H9 (cell line): ENCODE measurements at regions not wholly inside any gene's neighbourhood (a gene's known extent, or its start where the extent isn't known, plus 50 kb on each side); places are given as distances from the start of the nearest gene placed in this dataset.

ENCODE experiments used
- DNase-seq: peaks from one replicate; pipeline ENCODE4 v3.0.0-alpha.2; 2017
- H2AFZ ChIP-seq: one replicate; pipeline ENCODE4 v1.6.1; 2013; ENCODE audit warnings: mild to moderate bottlenecking, low read length, control low read depth, moderate library complexity
- H2AK5ac ChIP-seq: 2 replicates; pipeline ENCODE4 v1.6.1; 2013; ENCODE audit warnings: low read length, control low read depth, mixed read lengths; ENCODE audit not compliant: insufficient read length
- H2BK120ac ChIP-seq: one replicate; pipeline ENCODE4 v1.6.1; 2013; ENCODE audit warnings: low read depth, mild to moderate bottlenecking, low read length, control low read depth, inconsistent platforms; ENCODE audit not compliant: poor library complexity, severe bottlenecking
- H2BK12ac ChIP-seq: 2 replicates; pipeline ENCODE4 v1.6.1; 2013; ENCODE audit warnings: low read length, control low read depth, mixed read lengths, low read depth; ENCODE audit not compliant: insufficient read length
- H2BK15ac ChIP-seq: 2 replicates; pipeline ENCODE4 v1.6.1; 2013; ENCODE audit warnings: low read depth, low read length, control low read depth
- H2BK20ac ChIP-seq: one replicate; pipeline ENCODE4 v1.6.1; 2013; ENCODE audit warnings: low read depth, mild to moderate bottlenecking, low read length, control low read depth, inconsistent platforms; ENCODE audit not compliant: poor library complexity, severe bottlenecking
- H2BK5ac ChIP-seq: 2 replicates; pipeline ENCODE4 v1.6.1; 2013; ENCODE audit warnings: low read length, control low read depth, mixed read lengths; ENCODE audit not compliant: insufficient read length
- H3K14ac ChIP-seq: 2 replicates; pipeline ENCODE4 v1.6.1; 2013; ENCODE audit warnings: low read length, control low read depth; ENCODE audit not compliant: insufficient read depth
- H3K18ac ChIP-seq: 2 replicates; pipeline ENCODE4 v1.6.1; 2013; ENCODE audit warnings: low read depth, mild to moderate bottlenecking, mixed read lengths, low read length, control low read depth; ENCODE audit not compliant: insufficient read length
- H3K23ac ChIP-seq: 2 replicates; pipeline ENCODE4 v1.6.1; 2013; ENCODE audit warnings: low read length, control low read depth, mixed read lengths, low read depth; ENCODE audit not compliant: insufficient read length
- H3K23me2 ChIP-seq: 2 replicates; pipeline ENCODE4 v1.6.1; 2013; ENCODE audit warnings: low read depth, mild to moderate bottlenecking, mixed read lengths, low read length, control low read depth; ENCODE audit not compliant: insufficient read length, poor library complexity, severe bottlenecking
- H3K27ac ChIP-seq: 2 replicates; pipeline ENCODE4 v1.5.1; 2013; ENCODE audit warnings: low read length, control low read depth, mixed read lengths, low read depth; ENCODE audit not compliant: insufficient read length
- H3K27me3 ChIP-seq: 2 replicates; pipeline ENCODE4 v1.6.1; 2013; ENCODE audit warnings: low read length, control low read depth, inconsistent platforms; ENCODE audit not compliant: insufficient read depth
- H3K4ac ChIP-seq: 2 replicates; pipeline ENCODE4 v1.6.1; 2013; ENCODE audit warnings: low read depth, mild to moderate bottlenecking, control low read depth, inconsistent platforms, low read length, moderate library complexity
- H3K4me1 ChIP-seq: 2 replicates; pipeline ENCODE4 v1.6.1; 2013; ENCODE audit warnings: low read length, control low read depth, inconsistent platforms; ENCODE audit not compliant: insufficient read depth
- H3K4me2 ChIP-seq: 2 replicates; pipeline ENCODE4 v1.6.1; 2013; ENCODE audit warnings: low read length, control low read depth, mixed read lengths; ENCODE audit not compliant: insufficient read length, insufficient read depth
- H3K56ac ChIP-seq: 2 replicates; pipeline ENCODE4 v1.6.1; 2013; ENCODE audit warnings: low read depth, mild to moderate bottlenecking, mixed read lengths, low read length, control low read depth; ENCODE audit not compliant: insufficient read length
- H3K79me1 ChIP-seq: 2 replicates; pipeline ENCODE4 v1.6.1; 2013; ENCODE audit warnings: low read depth, mild to moderate bottlenecking, moderate library complexity, low read length, control low read depth, inconsistent platforms; ENCODE audit not compliant: insufficient read depth, poor library complexity, severe bottlenecking
- H3K79me2 ChIP-seq: 2 replicates; pipeline ENCODE4 v1.6.1; 2013; ENCODE audit warnings: low read length, control low read depth, inconsistent platforms; ENCODE audit not compliant: insufficient read depth
- H3K9ac ChIP-seq: 2 replicates; pipeline ENCODE4 v1.6.1; 2013; ENCODE audit warnings: low read length, control low read depth, mixed read lengths; ENCODE audit not compliant: insufficient read length; ENCODE audit errors: extremely low read depth
- H3K9me3 ChIP-seq: one replicate; pipeline ENCODE4 v1.6.1; 2013; ENCODE audit warnings: low read depth, low read length, inconsistent platforms; ENCODE audit not compliant: control insufficient read depth
- H3T11ph ChIP-seq: one replicate; pipeline ENCODE4 v1.6.1; 2013; ENCODE audit warnings: mild to moderate bottlenecking, low read length, control low read depth, inconsistent platforms
- H4K20me1 ChIP-seq: one replicate; pipeline ENCODE4 v1.6.1; 2013; ENCODE audit not compliant: control insufficient read depth, insufficient read length, insufficient read depth
- H4K5ac ChIP-seq: 2 replicates; pipeline ENCODE4 v1.6.1; 2013; ENCODE audit warnings: low read depth, mild to moderate bottlenecking, mixed read lengths, low read length, control low read depth; ENCODE audit not compliant: insufficient read length
- H4K8ac ChIP-seq: replicated peaks from 2 replicates; pipeline ENCODE4 v1.6.1; 2013; ENCODE audit warnings: low read length, control low read depth, mixed read lengths, low read depth; ENCODE audit not compliant: insufficient read length
- H4K91ac ChIP-seq: 2 replicates; pipeline ENCODE4 v1.6.1; 2013; ENCODE audit warnings: low read depth, mild to moderate bottlenecking, moderate library complexity, mixed read lengths, low read length, control low read depth; ENCODE audit not compliant: insufficient read length
- H3K27ac Mint-ChIP-seq, 3 experiments: 2 replicates in 2 of 3; 3 replicates in 1 of 3; pipeline ENCODE4 v1.8.0; 2020 to 2021; ENCODE audit warnings: mixed read lengths in 3 of 3, mild to moderate bottlenecking in 1 of 3, moderate library complexity in 1 of 3
- H3K27me3 Mint-ChIP-seq: 2 replicates; pipeline ENCODE4 v1.8.0; 2021; ENCODE audit warnings: low read depth, mild to moderate bottlenecking, moderate library complexity, mixed read lengths
- H3K36me3 Mint-ChIP-seq, 3 experiments: 2 replicates in 2 of 3; 3 replicates in 1 of 3; pipeline ENCODE4 v1.8.0; 2020 to 2021; ENCODE audit warnings: low read depth in 3 of 3, mixed read lengths in 3 of 3; ENCODE audit not compliant: insufficient read depth in 1 of 3
- H3K4me1 Mint-ChIP-seq, 2 experiments: 2 replicates each; pipeline ENCODE4 v1.8.0; 2020; ENCODE audit warnings: mixed read lengths in 2 of 2
- H3K4me3 Mint-ChIP-seq, 2 experiments: 2 replicates in 1 of 2; 3 replicates in 1 of 2; pipeline ENCODE4 v1.8.0; 2020 to 2021; ENCODE audit warnings: mild to moderate bottlenecking in 2 of 2, mixed read lengths in 2 of 2, moderate library complexity in 1 of 2
- H3K9me3 Mint-ChIP-seq, 2 experiments: 2 replicates in 1 of 2; 3 replicates in 1 of 2; pipeline ENCODE4 v1.8.0; 2020; ENCODE audit warnings: mild to moderate bottlenecking in 2 of 2, mixed read lengths in 2 of 2, moderate library complexity in 1 of 2
- CTCF ChIP-seq: fragments of 200-600 bp; sonication (generic); conservative IDR thresholded peaks from 3 replicates; pipeline ENCODE4 v1.8.0; 2021; ENCODE audit warnings: antibody characterized with exemption, mild to moderate bottlenecking
- WGBS: extraction: QIAGEN DNeasy Blood & Tissue Kit; methylation state at CpG from one replicate; pipeline ENCODE4 v1.1.7; 2013; ENCODE audit warnings: missing lambda C conversion rate, low lambda C conversion rate, mixed read lengths; ENCODE audit not compliant: insufficient read length; ENCODE audit errors: extremely low coverage; 5-methylcytosine and 5-hydroxymethylcytosine counted together

DNA sequence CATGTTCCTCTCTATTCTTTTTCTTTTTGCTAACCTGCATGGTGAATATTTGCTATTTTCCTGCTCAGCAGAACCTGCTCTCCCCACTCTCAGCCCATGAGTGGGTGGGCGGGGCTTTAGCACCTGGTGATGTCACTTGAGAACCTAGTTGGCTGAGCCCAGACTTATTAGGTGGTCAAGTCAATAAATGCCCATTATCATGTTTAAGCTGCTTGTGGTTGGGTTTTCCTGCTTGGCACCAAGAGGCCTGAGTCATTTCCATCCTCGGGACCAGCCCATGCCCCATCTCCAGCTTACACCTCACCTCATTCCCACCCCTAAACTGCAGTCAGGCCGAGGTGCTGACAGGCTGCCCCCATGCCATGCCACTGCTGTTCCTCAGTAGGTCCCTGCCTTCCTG, 226.6 kb downstream of the ANKRD30B start:
- Histone ChIP-seq H3K27me3 (no peaks in the 10 kb centered on the region), H3K23ac (no peak overlapping the region), H3K27ac (no peak overlapping the region), H3K9me3 (peaks cover 93% of the 10 kb centered on the region), H2BK15ac (no peak overlapping the region), H4K8ac (no peak overlapping the region), H2BK12ac (no peak overlapping the region), H3K14ac (no peak overlapping the region), H3K4me2 (no peak overlapping the region), H3K4me1 (no peaks in the 10 kb centered on the region), H3K23me2 (no peaks in the 10 kb centered on the region), H2BK5ac (no peak overlapping the region), H3K56ac (no peak overlapping the region), H4K5ac (no peak overlapping the region), H3K4ac (no peak overlapping the region), H3K79me2 (no peaks in the 10 kb centered on the region), H2BK20ac (no peak overlapping the region), H2AFZ (no peak overlapping the region), H4K91ac (no peak overlapping the region), H3K18ac (no peak overlapping the region), H3K79me1 (no peaks in the 10 kb centered on the region), H2BK120ac (no peak overlapping the region), H3T11ph (no peak overlapping the region), H4K20me1 (no peaks in the 10 kb centered on the region), H3K9ac (no peak overlapping the region), H2AK5ac (no peak overlapping the region)
- peaks cover 12 to 33% (median 17%) of the 10 kb centered on the region in 3 experiments for H3K36me3 Mint-ChIP-seq
- TF ChIP-seq CTCF = no peak
- H3K27me3 Mint-ChIP-seq = peaks cover 2% of the 10 kb centered on the region; the same call in 1 of the 2 replicates
- no peaks in the 10 kb centered on the region for H3K4me1 Mint-ChIP-seq
- WGBS = no CpG with 5 or more reads among the region's 3 CpGs
- no peak for DNase-seq
- H3K4me3 Mint-ChIP-seq = peak overlapping the region in 1 of 2 experiments; percentile 31; a peak in 1 of 5 replicates
- peaks cover 85 to 93% of the 10 kb centered on the region in 2 experiments for H3K9me3 Mint-ChIP-seq
- no peak overlapping the region for H3K27ac Mint-ChIP-seq
